GM23248 (cell line): ENCODE measurements at regions not wholly inside any gene's neighbourhood (a gene's known extent, or its start where the extent isn't known, plus 50 kb on each side); places are given as distances from the start of the nearest gene placed in this dataset.

ENCODE experiments used
- DNase-seq: peaks from one replicate; pipeline ENCODE4 v3.0.0-alpha.2; 2015
- H2AFZ ChIP-seq: fragments of 200-600 bp; sonication (generic); 2 replicates; pipeline ENCODE4 v1.6.1; 2016; ENCODE audit warnings: antibody characterized with exemption
- H3F3A ChIP-seq: fragments of 200-600 bp; sonication (generic); 2 replicates; pipeline ENCODE4 v1.6.1; 2016; ENCODE audit warnings: mild to moderate bottlenecking, antibody characterized with exemption, mixed run types; ENCODE audit not compliant: insufficient read depth
- H3K27ac ChIP-seq: fragments of 200-600 bp; sonication (generic); 2 replicates; pipeline ENCODE4 v1.5.1; 2016; ENCODE audit warnings: mild to moderate bottlenecking
- H3K27me3 ChIP-seq: fragments of 200-600 bp; sonication (generic); replicated peaks from 2 replicates; pipeline ENCODE4 v1.6.1; 2016; ENCODE audit warnings: mild to moderate bottlenecking; ENCODE audit not compliant: insufficient read depth
- H3K36me3 ChIP-seq: fragments of 200-600 bp; sonication (generic); 2 replicates; pipeline ENCODE4 v1.6.1; 2016; ENCODE audit warnings: low read depth, mild to moderate bottlenecking
- H3K4me1 ChIP-seq: fragments of 200-600 bp; sonication (generic); 2 replicates; pipeline ENCODE4 v1.6.1; 2016; ENCODE audit warnings: mild to moderate bottlenecking; ENCODE audit not compliant: insufficient read depth
- H3K4me2 ChIP-seq: fragments of 200-600 bp; sonication (generic); one replicate; pipeline ENCODE4 v1.6.1; 2016; ENCODE audit warnings: mild to moderate bottlenecking; ENCODE audit not compliant: unreplicated experiment
- H3K4me3 ChIP-seq: fragments of 200-600 bp; sonication (generic); 2 replicates; pipeline ENCODE4 v1.5.1; 2016; ENCODE audit warnings: mild to moderate bottlenecking
- H3K79me2 ChIP-seq: fragments of 200-600 bp; sonication (generic); 2 replicates; pipeline ENCODE4 v1.6.1; 2016; ENCODE audit warnings: mild to moderate bottlenecking; ENCODE audit not compliant: insufficient read depth
- H3K9ac ChIP-seq: fragments of 200-600 bp; sonication (generic); 2 replicates; pipeline ENCODE4 v1.6.1; 2016; ENCODE audit warnings: mild to moderate bottlenecking
- H3K9me2 ChIP-seq: fragments of 200-600 bp; sonication (generic); 2 replicates; pipeline ENCODE4 v1.6.1; 2016; ENCODE audit warnings: mixed run types, mild to moderate bottlenecking, moderate library complexity; ENCODE audit not compliant: insufficient read depth
- H3K9me3 ChIP-seq: fragments of 200-600 bp; sonication (generic); one replicate; pipeline ENCODE4 v1.6.1; 2017; ENCODE audit warnings: low read depth
- H4K20me1 ChIP-seq: fragments of 200-600 bp; sonication (generic); 2 replicates; pipeline ENCODE4 v1.6.0; 2016; ENCODE audit not compliant: insufficient read depth
- EZH2 ChIP-seq: fragments of 200-600 bp; sonication (generic); IDR thresholded peaks from 2 replicates; pipeline ENCODE4 v1.6.1; 2018; ENCODE audit warnings: antibody characterized with exemption, mild to moderate bottlenecking; ENCODE audit not compliant: insufficient read depth, poor library complexity, severe bottlenecking
- EZH2phosphoT487 ChIP-seq: fragments of 200-600 bp; sonication (generic); IDR thresholded peaks from 2 replicates; pipeline ENCODE4 v1.6.1; 2018; ENCODE audit warnings: antibody characterized with exemption, moderate library complexity, mild to moderate bottlenecking, low read depth; ENCODE audit not compliant: insufficient read depth
- WGBS, 2 experiments: methylation state at CpG; one replicate each; pipeline ENCODE4 v1.1.6; 2015 to 2017; ENCODE audit warnings: low lambda C conversion rate in 2 of 2, low coverage in 1 of 2; ENCODE audit errors: missing lambda C conversion rate in 2 of 2; 5-methylcytosine and 5-hydroxymethylcytosine counted together
- in situ Hi-C: fragments of 300-500 bp; cut with MboI; formaldehyde crosslinking; loops from 2 replicates; pipeline ENCODE4 v1.15.0; 2020

DNA sequence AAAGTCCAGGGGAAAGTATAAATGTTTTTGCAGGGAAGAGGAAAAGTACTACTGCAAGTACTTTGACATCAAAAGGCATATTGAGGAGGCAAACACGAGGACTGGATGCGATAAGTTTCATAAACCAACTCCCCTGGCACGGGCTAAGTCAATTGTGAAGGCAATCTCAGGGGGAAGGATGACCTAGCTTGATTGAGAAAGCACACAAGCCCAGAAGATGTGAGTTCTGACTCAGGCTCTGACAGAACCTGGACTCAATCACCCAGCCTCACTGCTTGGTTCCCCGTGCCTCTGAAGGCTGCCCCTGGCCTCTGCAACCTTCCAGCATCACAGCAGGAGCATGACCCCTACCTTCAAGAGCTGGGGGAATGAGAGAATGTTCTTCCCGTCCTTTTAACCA is 93.2 kb upstream of the ZNF438 start:
- Histone ChIP-seq H3K27ac (no peak overlapping the region), H3K27me3 (no peaks in the 10 kb centered on the region), H3F3A (peaks cover 24% of the 10 kb centered on the region), H4K20me1 (no peaks in the 10 kb centered on the region), H3K9ac (no peak overlapping the region), H3K79me2 (no peaks in the 10 kb centered on the region), H3K4me1 (peaks cover 37% of the 10 kb centered on the region), H3K36me3 (no peaks in the 10 kb centered on the region), H2AFZ (no peak overlapping the region), H3K4me3 (no peak overlapping the region), H3K9me3 (no peaks in the 10 kb centered on the region), H3K4me2 (no peak overlapping the region), H3K9me2 (no peaks in the 10 kb centered on the region)
- in situ Hi-C loops: no loop called here
- 63 to 65% methylated on average over 5 of the region's 5 CpGs for WGBS, 2 experiments
- no peak for TF ChIP-seq EZH2phosphoT487
- no peak for TF ChIP-seq EZH2
- peak; percentile 57 for DNase-seq

DNA sequence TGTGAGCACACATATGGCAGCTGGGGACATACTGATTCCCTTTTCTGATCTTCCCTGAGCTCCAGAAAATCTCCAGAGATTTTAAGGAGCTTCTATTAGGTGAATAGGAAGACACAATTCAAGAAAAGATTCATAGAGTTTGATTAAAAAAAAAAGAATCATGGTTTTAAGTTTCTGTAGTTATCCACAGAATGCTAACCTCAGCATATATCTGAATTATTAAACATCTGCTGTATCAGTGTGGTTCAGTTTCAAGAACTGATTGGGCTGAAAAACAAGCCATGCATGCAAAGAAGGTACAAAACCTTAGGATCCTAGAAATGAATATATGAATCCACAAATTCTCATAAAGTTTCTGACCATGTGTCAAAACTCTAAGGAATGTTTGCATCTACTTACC is 94.1 kb upstream of the ZNF438 start:
- TF ChIP-seq EZH2 (no peak), EZH2phosphoT487 (no peak)
- Histone ChIP-seq H3K36me3 (no peaks in the 10 kb centered on the region), H4K20me1 (no peaks in the 10 kb centered on the region), H2AFZ (no peak overlapping the region), H3K9me2 (no peaks in the 10 kb centered on the region), H3K4me1 (peaks cover 31% of the 10 kb centered on the region), H3K27me3 (no peaks in the 10 kb centered on the region), H3F3A (peaks cover 22% of the 10 kb centered on the region), H3K9me3 (no peaks in the 10 kb centered on the region), H3K79me2 (no peaks in the 10 kb centered on the region), H3K4me3 (no peak overlapping the region), H3K9ac (no peak overlapping the region), H3K4me2 (no peak overlapping the region), H3K27ac (no peak overlapping the region)
- in situ Hi-C loops: no loop called here
- no peak for DNase-seq

DNA sequence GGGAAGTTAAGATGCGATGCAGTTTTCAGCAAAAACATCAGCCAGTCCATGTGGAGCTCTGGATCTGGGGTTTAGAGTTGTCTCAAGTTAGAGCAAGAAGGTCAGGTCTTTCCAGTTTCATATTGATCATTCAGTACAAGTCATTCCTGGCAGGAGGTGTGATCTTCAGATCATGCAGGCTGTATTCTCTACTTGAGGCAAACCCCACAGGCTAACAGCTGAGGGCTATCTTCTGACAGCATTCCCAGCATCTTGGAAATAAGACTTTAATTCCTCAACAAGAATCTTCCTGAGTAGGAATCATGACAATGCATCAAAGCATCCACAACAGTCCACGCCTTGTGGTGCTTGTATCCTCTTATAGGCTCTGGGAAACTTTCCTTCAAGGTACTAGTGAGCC is 94.9 kb upstream of the ZNF438 start:
- H3K27me3 ChIP-seq: no peaks in the 10 kb centered on the region
- no peak for TF ChIP-seq EZH2phosphoT487
- no peak for TF ChIP-seq EZH2
- in situ Hi-C loops: no loop called here
- no peaks in the 10 kb centered on the region for H3K9me3 ChIP-seq
- H3K27ac ChIP-seq: no peak overlapping the region
- H3K4me1 ChIP-seq: peaks cover 23% of the 10 kb centered on the region
- WGBS, 2 experiments: 93 to 94% methylated on average over 2 of the region's 2 CpGs
- H3K9me2 ChIP-seq: no peaks in the 10 kb centered on the region
- H3K4me2 ChIP-seq: no peak overlapping the region
- H3F3A ChIP-seq: peaks cover 14% of the 10 kb centered on the region
- H4K20me1 ChIP-seq: no peaks in the 10 kb centered on the region
- H3K36me3 ChIP-seq: no peaks in the 10 kb centered on the region
- H3K4me3 ChIP-seq: no peak overlapping the region
- H3K79me2 ChIP-seq: no peaks in the 10 kb centered on the region
- H2AFZ ChIP-seq: no peak overlapping the region
- H3K9ac ChIP-seq: no peak overlapping the region
- DNase-seq: no peak

DNA sequence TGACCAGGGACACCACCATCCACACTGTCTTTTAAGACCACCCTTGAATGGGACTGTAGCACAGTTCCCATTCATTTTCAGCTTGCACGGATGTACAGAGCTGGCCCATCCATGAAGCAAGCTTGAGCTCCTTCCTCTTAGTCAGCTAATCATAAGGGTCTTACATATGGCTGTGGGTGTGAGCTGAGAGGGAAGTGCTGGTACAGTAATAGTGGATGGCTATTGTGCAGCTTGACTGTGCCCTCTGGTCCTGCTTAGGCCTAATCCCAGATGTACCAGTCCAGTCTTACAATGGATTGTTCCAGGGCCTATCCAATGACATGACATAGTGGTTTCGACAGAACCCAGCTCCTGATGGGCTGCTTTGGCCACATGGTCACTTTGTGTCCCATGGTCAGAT is 96.9 kb upstream of the ZNF438 start:
- no peak overlapping the region for H3K9ac ChIP-seq
- H2AFZ ChIP-seq: no peak overlapping the region
- no peaks in the 10 kb centered on the region for H3K9me2 ChIP-seq
- in situ Hi-C loops: no loop called here
- H3K27ac ChIP-seq: no peak overlapping the region
- no peaks in the 10 kb centered on the region for H3K79me2 ChIP-seq
- no peak for DNase-seq
- no peak for TF ChIP-seq EZH2phosphoT487
- TF ChIP-seq EZH2: no peak
- WGBS, 2 experiments: 84 to 86% methylated on average over 2 of the region's 2 CpGs
- H3K36me3 ChIP-seq: no peaks in the 10 kb centered on the region
- H3K4me2 ChIP-seq: no peak overlapping the region
- no peaks in the 10 kb centered on the region for H3K27me3 ChIP-seq
- 0 out of 2 replicates have a peak, but pooled peaks cover 4% of the 10 kb centered on the region for H3F3A ChIP-seq
- H3K4me3 ChIP-seq: no peak overlapping the region
- H3K4me1 ChIP-seq: peaks cover 7% of the 10 kb centered on the region
- H3K9me3 ChIP-seq: no peaks in the 10 kb centered on the region
- no peaks in the 10 kb centered on the region for H4K20me1 ChIP-seq

DNA sequence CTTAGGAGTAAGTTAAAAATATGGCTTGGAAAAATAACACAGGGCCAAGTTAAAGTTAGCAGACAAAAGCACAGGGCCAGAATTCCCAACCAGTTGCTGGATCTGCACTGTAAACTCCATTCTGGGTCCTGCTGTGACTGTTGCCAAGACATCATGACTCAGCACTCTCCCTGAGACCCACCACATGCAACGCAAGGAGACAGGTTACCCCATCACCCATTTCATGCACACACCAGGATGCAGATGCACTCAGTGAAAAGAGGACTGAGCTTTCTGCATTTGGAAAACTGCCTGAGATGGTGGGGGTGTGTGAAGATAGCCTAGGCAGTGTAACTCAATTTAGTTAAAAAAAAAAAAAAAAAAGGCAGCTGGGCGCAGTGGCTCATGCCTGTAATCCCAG is 97.6 kb upstream of the ZNF438 start:
- H3K36me3 ChIP-seq: no peaks in the 10 kb centered on the region
- no peak overlapping the region for H2AFZ ChIP-seq
- no peak overlapping the region for H3K27ac ChIP-seq
- no peaks in the 10 kb centered on the region for H3K79me2 ChIP-seq
- H3K9me2 ChIP-seq: no peaks in the 10 kb centered on the region
- no peaks in the 10 kb centered on the region for H3K9me3 ChIP-seq
- H3K9ac ChIP-seq: no peak overlapping the region
- 0 out of 2 replicates have a peak, but pooled peaks cover 4% of the 10 kb centered on the region for H3F3A ChIP-seq
- H3K4me3 ChIP-seq: no peak overlapping the region
- WGBS, 2 experiments: 0 to 34% methylated on average over 1 to 2 of the region's 2 CpGs
- H3K27me3 ChIP-seq: no peaks in the 10 kb centered on the region
- in situ Hi-C loops: no loop called here
- peaks cover 7% of the 10 kb centered on the region for H3K4me1 ChIP-seq
- peak; percentile 68 for DNase-seq
- TF ChIP-seq EZH2 (no peak), EZH2phosphoT487 (no peak)
- H3K4me2 ChIP-seq: no peak overlapping the region
- no peaks in the 10 kb centered on the region for H4K20me1 ChIP-seq
